ENCODE measurements at regions not wholly inside any gene's neighbourhood (a gene's known extent, or its start where the extent isn't known, plus 50 kb on each side); places are given as distances from the start of the nearest gene placed in this dataset.

DNA sequence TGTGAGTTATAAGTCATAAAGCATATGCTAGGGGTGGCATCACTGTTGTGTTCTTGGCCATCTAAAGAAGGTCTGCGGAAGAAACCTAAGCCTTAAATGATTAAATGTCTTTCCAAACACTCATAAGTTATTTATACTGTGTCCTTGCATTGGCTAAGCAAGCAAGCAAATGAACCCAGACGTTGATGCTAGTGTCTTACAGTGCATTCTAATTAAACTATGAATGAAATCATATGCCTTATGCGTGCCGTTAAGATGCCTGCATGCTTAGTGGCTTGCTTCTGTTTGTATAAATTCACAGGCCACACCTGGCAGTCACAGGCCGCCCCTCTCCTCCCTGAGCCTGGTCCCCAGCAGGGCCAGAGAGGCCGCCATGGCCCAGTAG lies 49.9 kb downstream of the RIN2 start:
- H3K4me3 ChIP-seq (ENCODE audit: low read depth, low read length): no peak overlapping the region
- in situ Hi-C loops (cut with HindIII; ENCODE audit: low sequenced_read_pairs): loop anchor here (25.0 kb wide), 1 partner anchor 179 kb away; no protein-coding TSS in a partner anchor
- no peak for DNase-seq (ENCODE audit: low read depth, low spot score)
- TF ChIP-seq, protein P1, sequence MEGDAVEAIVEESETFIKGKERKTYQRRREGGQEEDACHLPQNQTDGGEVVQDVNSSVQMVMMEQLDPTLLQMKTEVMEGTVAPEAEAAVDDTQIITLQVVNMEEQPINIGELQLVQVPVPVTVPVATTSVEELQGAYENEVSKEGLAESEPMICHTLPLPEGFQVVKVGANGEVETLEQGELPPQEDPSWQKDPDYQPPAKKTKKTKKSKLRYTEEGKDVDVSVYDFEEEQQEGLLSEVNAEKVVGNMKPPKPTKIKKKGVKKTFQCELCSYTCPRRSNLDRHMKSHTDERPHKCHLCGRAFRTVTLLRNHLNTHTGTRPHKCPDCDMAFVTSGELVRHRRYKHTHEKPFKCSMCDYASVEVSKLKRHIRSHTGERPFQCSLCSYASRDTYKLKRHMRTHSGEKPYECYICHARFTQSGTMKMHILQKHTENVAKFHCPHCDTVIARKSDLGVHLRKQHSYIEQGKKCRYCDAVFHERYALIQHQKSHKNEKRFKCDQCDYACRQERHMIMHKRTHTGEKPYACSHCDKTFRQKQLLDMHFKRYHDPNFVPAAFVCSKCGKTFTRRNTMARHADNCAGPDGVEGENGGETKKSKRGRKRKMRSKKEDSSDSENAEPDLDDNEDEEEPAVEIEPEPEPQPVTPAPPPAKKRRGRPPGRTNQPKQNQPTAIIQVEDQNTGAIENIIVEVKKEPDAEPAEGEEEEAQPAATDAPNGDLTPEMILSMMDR (IDR thresholded peaks at IDR 0.05; ENCODE audit: low read depth, low read length): no peak

DNA sequence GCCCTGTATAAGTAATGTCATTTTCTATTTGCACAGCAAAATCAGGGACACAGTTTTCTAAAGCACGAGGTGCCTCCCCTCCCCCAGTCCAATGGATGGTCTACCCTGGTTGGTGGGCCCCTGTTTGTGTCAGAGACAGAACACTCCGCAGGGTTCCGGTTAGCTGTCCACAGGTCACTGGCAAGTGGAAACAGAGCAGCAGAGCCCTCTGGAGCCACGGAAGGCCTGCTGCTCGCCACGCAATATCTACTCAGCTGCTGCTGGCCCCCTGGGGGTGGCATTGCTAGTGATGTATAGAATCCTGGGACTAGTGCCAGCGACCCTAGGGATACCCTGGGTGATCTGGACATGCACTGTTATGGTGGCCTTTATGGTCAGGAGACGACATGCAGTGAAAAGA lies 50.4 kb downstream of the RIN2 start:
- no peak overlapping the region for H3K4me3 ChIP-seq (ENCODE audit: low read depth, low read length)
- TF ChIP-seq, protein P1 (IDR thresholded peaks at IDR 0.05; ENCODE audit: low read depth, low read length): no peak
- peak; percentile 72 for DNase-seq (ENCODE audit: low read depth, low spot score)
- in situ Hi-C loops (cut with HindIII; ENCODE audit: low sequenced_read_pairs): loop anchor here (25.0 kb wide), 1 partner anchor 179 kb away; no protein-coding TSS in a partner anchor

GRCh38 chr20:19809505-19809904 lies 51.4 kb downstream of the RIN2 start:
- TF ChIP-seq, protein P1 (IDR thresholded peaks at IDR 0.05; ENCODE audit: low read depth, low read length): no peak
- in situ Hi-C loops (cut with HindIII; ENCODE audit: low sequenced_read_pairs): loop anchor here (25.0 kb wide), 1 partner anchor 178 kb away; no protein-coding TSS in a partner anchor
- DNase-seq (ENCODE audit: low read depth, low spot score): peak; percentile 25

DNA sequence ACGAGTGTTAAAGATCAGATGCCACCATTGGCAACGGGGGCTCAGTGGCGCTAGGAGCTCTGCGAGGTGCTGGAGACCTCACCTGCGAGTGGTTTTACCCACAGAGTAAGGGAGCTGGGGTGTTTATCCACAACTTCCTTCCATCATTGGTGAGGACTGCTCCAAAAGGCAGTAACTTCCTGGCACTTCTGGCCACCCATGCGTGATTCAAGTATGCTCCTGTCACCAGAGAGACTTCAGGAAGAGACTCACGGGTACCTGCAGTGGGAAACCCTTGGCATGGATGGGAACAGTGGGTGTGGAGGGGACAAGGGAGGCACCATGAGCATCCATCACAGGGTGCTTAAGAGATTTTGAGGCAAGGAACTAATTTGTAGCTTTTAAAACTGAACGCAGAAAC lies 53.2 kb downstream of the RIN2 start:
- in situ Hi-C loops (cut with HindIII; ENCODE audit: low sequenced_read_pairs): loop anchor here (25.0 kb wide), 1 partner anchor 176 kb away; no protein-coding TSS in a partner anchor
- H3K4me3 ChIP-seq (ENCODE audit: low read depth, low read length): no peak overlapping the region
- DNase-seq (ENCODE audit: low read depth, low spot score): no peak
- TF ChIP-seq, protein P1 (IDR thresholded peaks at IDR 0.05; ENCODE audit: low read depth, low read length): no peak

More at GRCh38 chr20:19809505-19809904, 51.4 kb downstream of the RIN2 start:
- H3K4me3 ChIP-seq (ENCODE audit: low read depth, low read length): no peak overlapping the region

- TF ChIP-seq, protein P1 (IDR thresholded peaks at IDR 0.05; ENCODE audit: low read depth, low read length): no peak
- in situ Hi-C loops (cut with HindIII; ENCODE audit: low sequenced_read_pairs): loop anchor here (25.0 kb wide), 1 partner anchor 175 kb away; no protein-coding TSS in a partner anchor
- DNase-seq (ENCODE audit: low read depth, low spot score): peak; percentile 55
- no peak overlapping the region for H3K4me3 ChIP-seq (ENCODE audit: low read depth, low read length)
These were observed 54.0 kb downstream of the RIN2 start for GRCh38 chr20:19812056-19812455.

DNA sequence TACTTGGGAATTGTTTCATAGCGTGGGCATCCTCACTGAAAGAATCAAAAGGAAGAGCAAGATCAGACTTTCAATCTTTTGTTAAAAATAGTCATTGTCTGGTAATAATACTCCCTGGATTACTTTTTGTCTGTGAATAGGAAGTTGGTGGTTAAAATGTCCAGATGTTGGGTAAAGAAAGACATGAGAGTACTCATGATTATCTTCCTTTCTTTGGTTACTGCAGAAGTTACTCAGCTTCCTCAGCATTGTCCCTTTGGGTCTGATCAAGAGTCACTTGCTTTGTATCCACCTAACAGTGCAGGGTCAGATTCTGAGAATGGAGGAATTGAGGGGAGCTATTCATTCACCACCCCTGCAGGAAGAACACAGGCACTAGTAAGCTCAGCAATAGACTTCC lies 54.6 kb downstream of the RIN2 start:
- DNase-seq (ENCODE audit: low read depth, low spot score): no peak
- no peak overlapping the region for H3K4me3 ChIP-seq (ENCODE audit: low read depth, low read length)
- TF ChIP-seq, protein P1 (IDR thresholded peaks at IDR 0.05; ENCODE audit: low read depth, low read length): no peak
- in situ Hi-C loops (cut with HindIII; ENCODE audit: low sequenced_read_pairs): loop anchor here (25.0 kb wide), 1 partner anchor 175 kb away; no protein-coding TSS in a partner anchor
